H1 (cell line): ENCODE measurements at regions not wholly inside any gene's neighbourhood (a gene's known extent, or its start where the extent isn't known, plus 50 kb on each side); places are given as distances from the start of the nearest gene placed in this dataset.

ENCODE experiments used
- CTCF ChIP-seq, 3 experiments: IDR thresholded peaks; 1 replicate in 2 of 3; 2 replicates in 1 of 3; pipeline versions ENCODE4 v1.5.1 to v1.6.1; 2011; ENCODE audit warnings: low read length in 3 of 3, mild to moderate bottlenecking in 3 of 3, inconsistent platforms in 2 of 3, low read depth in 1 of 3, moderate library complexity in 1 of 3; ENCODE audit not compliant: insufficient read depth in 1 of 3; ENCODE audit errors: control extremely low read depth in 1 of 3
- GABPA ChIP-seq: IDR thresholded peaks from 2 replicates; pipeline ENCODE4 v1.6.1; 2011; ENCODE audit warnings: mild to moderate bottlenecking, low read length, moderate library complexity, borderline replicate concordance; ENCODE audit not compliant: insufficient read depth
- HDAC6 ChIP-seq: IDR thresholded peaks from one replicate; pipeline ENCODE4 v1.7.1; 2012; ENCODE audit warnings: low read depth, mild to moderate bottlenecking, inconsistent platforms, low read length, moderate library complexity
- JUND ChIP-seq: IDR thresholded peaks from 2 replicates; pipeline ENCODE4 v1.6.1; 2011; ENCODE audit warnings: mild to moderate bottlenecking, improper control_type of control experiment, low read length
- RAD21 ChIP-seq, 2 experiments: IDR thresholded peaks in 1 of 2; conservative IDR thresholded peaks in 1 of 2; 2 replicates each; pipeline ENCODE4 v1.6.1; 2011; ENCODE audit warnings: low read depth in 2 of 2, low read length in 2 of 2, improper control_type of control experiment in 1 of 2, inconsistent platforms in 1 of 2, mild to moderate bottlenecking in 1 of 2, moderate library complexity in 1 of 2
- SAP30 ChIP-seq: fragments of 300-600 bp; sonication (generic); IDR thresholded peaks from 2 replicates; pipeline ENCODE4 v1.7.1; 2012; ENCODE audit warnings: low read length, moderate library complexity, mild to moderate bottlenecking, inconsistent platforms; ENCODE audit not compliant: insufficient read depth, insufficient replicate concordance
- SIRT6 ChIP-seq: IDR thresholded peaks from one replicate; pipeline ENCODE4 v1.7.1; 2012; ENCODE audit warnings: low read length, inconsistent platforms
- SP1 ChIP-seq: IDR thresholded peaks from 2 replicates; pipeline ENCODE4 v1.6.1; 2011; ENCODE audit warnings: low read depth, low read length
- TCF12 ChIP-seq: IDR thresholded peaks from 2 replicates; pipeline ENCODE4 v1.6.1; 2011; ENCODE audit warnings: low read depth, mild to moderate bottlenecking, low read length
- TF ChIP-seq, protein P1 (sequence below): IDR thresholded peaks from 2 replicates; pipeline ENCODE4 v1.6.1; 2011; ENCODE audit warnings: low read depth, mild to moderate bottlenecking, low read length; ENCODE audit not compliant: insufficient read depth

DNA sequence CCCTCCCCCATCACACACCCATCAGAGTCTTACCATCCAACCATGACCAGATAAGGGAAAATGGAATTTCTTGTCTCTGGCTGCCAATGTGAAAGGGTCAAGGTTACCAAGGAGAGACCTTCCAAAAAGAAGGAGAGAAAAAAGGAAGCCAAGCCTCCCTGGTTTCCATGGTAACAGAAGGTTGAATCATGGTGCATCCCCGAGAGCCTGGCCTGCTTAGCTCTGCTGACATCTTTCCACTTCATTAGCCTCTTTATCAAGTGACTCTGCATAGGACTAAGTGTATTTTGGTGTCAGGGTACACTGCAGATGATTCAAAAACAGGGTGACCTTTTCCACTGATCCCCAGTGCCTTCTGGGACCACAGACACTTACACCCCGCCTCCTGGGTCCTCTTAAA lies 225.7 kb upstream of the PPP2R3A start:
- TF ChIP-seq HDAC6 (no peak), CTCF (IDR thresholded peaks at IDR 0.05; ENCODE audit: control extremely low read depth in 1 of 3, insufficient read depth in 1 of 3, low read depth in 1 of 3, low read length in 3 of 3) (no peak), TCF12 (no peak), GABPA (no peak), SIRT6 (no peak), RAD21 (IDR thresholded peaks at IDR 0.05 in 1 of 2, conservative IDR thresholded peaks at IDR 0.05 in 1 of 2; ENCODE audit: low read depth in 2 of 2, low read length in 2 of 2) (no peak), SAP30 (no peak), JUND (no peak), SP1 (no peak)
- TF ChIP-seq, protein P1, sequence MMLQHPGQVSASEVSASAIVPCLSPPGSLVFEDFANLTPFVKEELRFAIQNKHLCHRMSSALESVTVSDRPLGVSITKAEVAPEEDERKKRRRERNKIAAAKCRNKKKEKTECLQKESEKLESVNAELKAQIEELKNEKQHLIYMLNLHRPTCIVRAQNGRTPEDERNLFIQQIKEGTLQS: no peak
